NCI-H1417 (cell line): ENCODE measurements at regions not wholly inside any gene's neighbourhood (a gene's known extent, or its start where the extent isn't known, plus 50 kb on each side); places are given as distances from the start of the nearest gene placed in this dataset.

ENCODE experiments used
- DNase-seq, 3 experiments: peaks; one replicate each; lab custom pipeline; 2025; lab: John Stamatoyannopoulos, UW

DNA sequence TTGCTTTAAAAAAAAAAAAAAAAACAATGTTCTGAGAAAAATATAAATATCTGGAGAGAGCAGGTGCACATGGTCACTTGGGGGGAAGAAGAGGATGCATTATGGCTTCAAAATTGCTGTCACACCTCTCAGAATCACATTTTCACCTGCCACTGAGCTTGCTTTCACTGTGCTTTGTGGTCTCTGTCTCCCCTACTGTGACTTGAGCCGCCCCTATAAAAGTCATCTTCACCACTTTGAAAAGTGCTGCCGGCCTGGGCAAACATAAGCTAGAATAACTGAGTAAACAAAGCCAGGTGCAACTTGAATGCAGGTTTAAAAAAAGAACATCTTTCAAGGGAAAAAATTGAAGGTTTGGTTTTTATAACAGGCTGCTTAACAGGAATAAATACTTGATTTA lies 368.1 kb upstream of the GRIA1 start:
- peak; percentile 79 to 98 (median 95) for DNase-seq

DNA sequence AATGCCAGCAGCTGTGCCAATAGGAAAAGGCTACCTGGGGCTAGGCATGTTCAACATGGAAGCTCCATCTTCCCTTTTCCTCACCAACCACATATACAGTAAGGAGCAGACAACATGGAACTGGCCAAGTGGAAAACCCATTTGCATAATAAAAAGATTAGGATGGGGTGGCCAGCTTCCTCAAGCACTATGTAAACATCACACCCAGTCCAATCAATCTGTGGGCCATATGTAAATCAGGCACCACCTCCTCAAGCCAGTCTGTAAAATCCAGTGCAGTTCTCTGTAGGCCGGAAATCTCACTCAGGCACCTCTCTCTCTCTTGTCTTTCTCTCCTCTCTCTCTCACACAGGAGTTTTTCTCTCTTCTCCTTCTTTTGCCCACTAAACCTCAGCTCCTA lies 360.2 kb upstream of the GRIA1 start:
- DNase-seq, result peak in 1 of 3 experiments; percentile 41

- DNase-seq, result no peak
These were observed 355.1 kb upstream of the GRIA1 start for GRCh38 chr5:153135411-153135810.

GRCh38 chr5:153136910-153137614 lies 353.4 kb upstream of the GRIA1 start:
- peak in 1 of 3 experiments; percentile 1 for DNase-seq

DNA sequence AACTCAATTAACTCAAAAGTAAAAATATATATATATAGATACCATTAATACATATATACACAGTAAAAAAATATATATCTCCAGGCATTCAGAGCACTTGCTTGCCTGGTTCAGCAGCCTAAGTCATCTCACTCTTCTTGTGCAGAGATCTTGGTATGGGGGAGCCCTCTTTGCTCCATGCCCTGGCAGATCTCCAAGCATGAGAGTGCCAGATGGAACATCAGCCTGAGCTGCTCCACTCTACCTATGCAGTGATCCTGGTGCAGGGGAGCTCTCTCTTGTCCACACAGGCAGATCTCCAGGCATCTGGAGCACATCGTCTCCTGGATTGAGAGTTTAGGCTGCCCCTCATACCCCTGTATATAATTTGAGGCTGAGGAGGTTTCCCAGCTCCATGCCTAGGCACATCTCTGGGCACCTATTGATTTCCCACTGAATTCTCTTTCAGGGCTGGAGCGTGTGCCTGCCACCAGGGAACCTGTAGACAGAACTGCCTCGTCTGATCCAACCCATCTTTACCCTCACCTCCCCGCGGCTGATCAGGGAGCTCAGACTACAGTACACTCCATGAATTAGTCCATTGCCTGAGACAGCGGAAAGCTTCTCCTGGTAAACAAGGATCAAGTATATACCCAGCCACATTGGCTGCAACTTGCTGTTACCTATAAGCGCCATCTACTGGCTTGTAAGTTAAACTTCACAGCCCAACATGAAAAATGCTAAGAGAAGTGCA lies 342.4 kb upstream of the GRIA1 start:
- peak in 2 of 3 experiments; percentile 5 to 39 for DNase-seq

- no peak for DNase-seq
These were observed 341.9 kb upstream of the GRIA1 start for GRCh38 chr5:153148624-153148976.

DNA sequence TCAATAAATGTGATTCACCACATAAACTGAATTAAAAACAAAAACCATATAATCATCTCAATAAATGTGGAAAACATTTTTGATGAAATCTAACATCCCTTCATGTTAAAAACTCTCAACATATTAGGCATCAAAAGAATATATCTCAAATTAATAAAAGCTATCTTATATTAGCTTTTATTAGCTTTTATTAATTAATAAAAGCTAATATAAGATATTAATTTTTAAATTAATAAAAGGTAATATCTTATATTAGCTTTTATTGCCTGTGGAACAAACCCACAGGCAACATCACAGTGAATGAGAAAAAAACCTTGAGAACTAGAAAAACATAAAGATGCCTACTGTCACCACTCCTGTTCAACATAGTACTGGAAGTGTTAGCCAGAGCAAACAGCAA lies 338.9 kb upstream of the GRIA1 start:
- DNase-seq, result no peak

DNA sequence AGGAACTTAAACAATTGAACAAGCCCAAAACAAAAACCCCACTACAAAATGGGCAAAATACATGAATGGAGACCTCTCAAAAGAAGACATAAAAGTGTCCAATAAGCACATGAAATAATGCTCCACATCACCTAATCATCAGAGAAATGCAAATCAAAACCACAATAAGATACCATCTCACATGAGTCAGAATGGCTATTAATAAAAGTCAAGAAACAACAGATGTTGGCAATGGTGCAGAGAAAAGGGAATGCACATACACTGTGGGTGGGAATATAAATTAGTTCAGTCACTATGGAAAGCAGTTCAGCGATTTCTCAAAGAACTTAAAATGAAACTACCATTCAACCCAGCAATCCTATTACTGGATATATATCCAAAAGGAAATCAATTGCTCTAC lies 337.4 kb upstream of the GRIA1 start:
- no peak for DNase-seq

DNA sequence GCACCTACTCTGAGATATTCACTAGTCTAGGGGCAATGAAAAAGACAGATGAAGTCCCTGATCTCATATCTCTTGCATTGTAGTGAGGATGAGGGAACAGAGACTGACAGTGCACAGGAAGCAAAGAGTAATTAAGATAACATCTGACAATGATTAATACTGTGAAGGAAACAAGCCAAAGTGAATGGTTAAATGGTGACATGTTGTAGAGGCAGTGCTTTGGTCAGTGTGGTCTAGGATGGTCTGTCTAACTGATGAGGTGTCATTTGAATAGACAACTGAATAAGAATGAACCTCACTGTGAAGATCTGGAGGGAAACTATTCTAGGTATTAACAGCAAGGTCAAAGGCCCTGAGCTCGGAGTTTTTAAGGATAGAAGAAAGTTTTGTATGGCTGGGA lies 333.3 kb upstream of the GRIA1 start:
- no peak for DNase-seq

DNA sequence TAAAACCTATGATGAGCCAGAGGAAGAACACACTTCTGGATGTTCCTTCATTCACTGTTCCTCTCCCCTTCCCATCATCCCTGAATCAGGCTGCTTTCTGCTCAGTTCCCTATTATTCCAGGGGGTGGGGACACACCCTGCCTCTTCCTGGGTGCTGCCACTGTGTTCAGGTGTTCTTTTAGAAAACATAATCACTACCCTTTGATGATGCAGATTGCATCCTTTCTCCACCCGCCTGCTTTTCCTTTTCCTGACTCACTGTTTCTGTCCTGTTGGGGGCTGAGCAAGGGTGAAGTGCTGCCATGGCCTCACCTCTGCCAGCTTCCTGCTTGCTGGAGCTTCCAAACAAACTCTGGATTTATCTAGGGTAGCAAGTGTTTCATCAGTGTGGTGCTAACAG lies 331.9 kb upstream of the GRIA1 start:
- DNase-seq, result peak in 2 of 3 experiments; percentile 16 to 30

- DNase-seq, result no peak
These were observed 330.9 kb upstream of the GRIA1 start for GRCh38 chr5:153159616-153160015.

- no peak for DNase-seq
These were observed 322.2 kb upstream of the GRIA1 start for GRCh38 chr5:153168241-153168640.

- no peak for DNase-seq
These were observed 303.0 kb upstream of the GRIA1 start for GRCh38 chr5:153187503-153187902.

- peak in 1 of 3 experiments; percentile 33 for DNase-seq
These were observed 284.1 kb upstream of the GRIA1 start for GRCh38 chr5:153206361-153206760.

DNA sequence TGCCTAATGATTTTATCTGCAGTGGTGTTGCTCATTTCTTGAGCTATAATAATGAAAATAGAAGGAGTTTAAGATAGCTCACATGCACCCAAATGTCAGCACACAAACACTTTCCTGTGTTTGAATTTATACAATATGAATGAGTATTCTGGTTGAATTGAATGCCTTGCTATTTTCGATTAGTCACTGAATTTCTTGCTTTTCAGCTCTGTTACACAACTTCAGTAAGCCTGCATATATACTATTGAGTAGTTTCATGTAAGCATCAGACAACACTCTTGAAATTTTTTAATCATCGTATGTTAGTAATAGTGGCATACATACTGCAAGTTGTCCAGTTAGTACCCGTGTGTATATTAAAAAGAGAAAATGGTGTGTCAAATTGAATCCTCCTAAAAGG lies 281.5 kb upstream of the GRIA1 start:
- DNase-seq, result no peak

GRCh38 chr5:153209687-153210086 lies 280.8 kb upstream of the GRIA1 start:
- no peak for DNase-seq

DNA sequence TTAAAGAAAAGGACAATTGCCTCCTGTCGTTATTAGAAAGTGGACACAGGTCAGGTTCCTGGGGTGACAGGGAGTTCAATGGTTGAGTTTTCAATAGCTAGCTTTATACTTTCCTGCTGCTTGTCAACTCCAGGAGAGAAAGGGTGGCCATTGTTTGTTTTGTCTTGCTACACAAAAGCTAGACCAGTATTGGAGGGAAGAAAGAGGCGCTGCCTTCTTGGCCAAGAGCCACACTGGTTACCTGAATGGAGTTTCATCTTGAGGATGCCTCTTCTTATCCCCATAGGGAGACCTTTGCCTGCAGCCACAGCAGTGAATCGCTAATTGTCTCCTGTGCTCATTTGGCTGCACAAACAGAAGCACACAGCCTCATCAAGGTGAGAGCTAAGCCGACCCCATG lies 279.4 kb upstream of the GRIA1 start:
- peak; percentile 41 to 79 (median 75) for DNase-seq

- no peak for DNase-seq
These were observed 278.0 kb upstream of the GRIA1 start for GRCh38 chr5:153212471-153212870.

DNA sequence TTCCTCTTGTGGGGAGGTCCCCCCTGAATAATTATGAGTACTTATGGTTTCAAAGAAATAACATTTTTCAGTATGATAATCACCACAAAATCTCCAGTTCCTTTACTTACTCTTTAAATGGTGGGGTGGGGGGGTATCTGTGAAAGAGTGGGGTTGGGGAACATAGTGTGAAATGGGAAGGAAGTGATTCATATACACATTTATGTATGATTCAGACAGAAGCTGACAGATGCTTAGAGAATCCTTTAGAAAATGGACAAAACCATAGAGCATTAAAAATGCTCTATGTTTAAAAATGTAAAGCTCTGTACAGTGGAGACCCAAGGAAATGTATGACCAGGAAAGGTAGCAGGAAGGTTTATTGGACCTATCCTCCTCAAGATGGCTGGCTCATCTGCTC lies 267.5 kb upstream of the GRIA1 start:
- no peak for DNase-seq

- no peak for DNase-seq
These were observed 267.1 kb upstream of the GRIA1 start for GRCh38 chr5:153223376-153223775.

GRCh38 chr5:153224651-153225050 lies 265.8 kb upstream of the GRIA1 start:
- DNase-seq, result no peak

DNA sequence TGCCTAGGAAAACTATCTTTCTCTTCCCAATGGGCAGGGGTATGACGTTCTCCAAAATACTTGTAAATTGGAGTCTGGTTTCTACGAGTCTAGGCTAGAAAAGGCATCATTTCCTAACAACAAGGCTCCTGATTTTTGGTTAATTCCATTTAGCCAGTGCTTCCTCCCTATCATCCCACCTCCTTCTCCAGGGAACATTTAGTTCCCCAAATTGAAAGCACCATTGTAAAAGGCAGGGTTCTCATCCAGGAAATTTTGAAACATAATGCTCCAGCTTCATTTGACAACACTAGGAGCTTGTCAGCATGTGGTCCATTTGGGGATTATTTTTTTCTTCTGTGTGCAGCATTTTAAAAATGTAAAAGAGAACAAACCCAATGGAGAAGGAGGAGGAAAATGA lies 256.5 kb upstream of the GRIA1 start:
- no peak for DNase-seq

DNA sequence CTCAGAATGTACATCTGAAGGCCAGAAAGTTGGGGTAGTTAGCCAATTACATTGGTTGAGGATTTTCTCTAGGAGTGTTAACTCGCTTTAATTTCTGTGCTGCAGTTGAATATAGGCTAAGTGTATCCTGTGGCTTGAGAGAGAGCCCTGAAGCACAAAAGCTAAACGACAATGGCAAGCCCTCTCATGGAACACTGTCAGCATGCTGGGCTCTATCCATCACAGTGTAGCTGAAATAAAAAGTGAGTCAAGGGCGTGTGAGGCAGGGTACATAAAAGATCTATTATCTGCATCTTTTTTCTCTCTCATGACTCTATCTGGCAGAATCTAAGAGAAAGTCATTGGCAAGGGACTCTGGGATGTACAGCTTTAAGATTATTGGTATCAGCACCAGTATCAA lies 254.2 kb upstream of the GRIA1 start:
- no peak for DNase-seq
